DOHH2 (cell line): ENCODE measurements at regions not wholly inside any gene's neighbourhood (a gene's known extent, or its start where the extent isn't known, plus 50 kb on each side); places are given as distances from the start of the nearest gene placed in this dataset.

ENCODE experiments used
- CTCF ChIP-seq: fragments of 200-600 bp; sonication (generic); IDR thresholded peaks from one replicate; pipeline ENCODE4 v1.5.1; 2014; ENCODE audit warnings: antibody characterized with exemption, mild to moderate bottlenecking, low read depth, low read length; ENCODE audit not compliant: poor library complexity, severe bottlenecking
- EZH2phosphoT487 ChIP-seq: fragments of 200-600 bp; sonication (generic); IDR thresholded peaks from 2 replicates; pipeline ENCODE4 v1.6.1; 2017; ENCODE audit warnings: borderline replicate concordance, mild to moderate bottlenecking, antibody characterized with exemption, low read length, moderate library complexity, mixed read lengths

GRCh38 chr7:106369352-106369751 lies 84.6 kb upstream of the NAMPT start:
- TF ChIP-seq CTCF, result no peak
- TF ChIP-seq EZH2phosphoT487, result no peak
